ENCODE measurements at regions not wholly inside any gene's neighbourhood (a gene's known extent, or its start where the extent isn't known, plus 50 kb on each side); places are given as distances from the start of the nearest gene placed in this dataset.

DNA sequence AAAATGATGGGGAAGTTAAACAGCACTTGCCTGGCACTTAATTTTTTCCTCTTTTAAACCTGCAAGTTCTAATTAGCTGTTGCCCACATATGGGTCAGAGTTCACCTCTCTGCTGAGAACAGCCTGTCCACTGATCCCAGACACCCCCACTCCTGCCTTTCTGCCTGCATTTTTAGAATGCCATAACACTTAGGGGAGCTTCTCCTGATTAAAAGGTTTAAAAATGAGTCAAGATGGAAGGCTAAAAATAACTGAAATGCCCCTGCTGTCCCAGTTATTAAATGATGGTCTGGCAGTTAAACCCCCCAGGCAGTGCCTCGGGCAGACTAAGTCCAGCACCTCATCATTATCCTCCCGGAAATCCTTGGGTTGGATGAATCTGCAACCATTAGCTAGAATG, 913.6 kb upstream of the ARPP21 start:
- TF ChIP-seq POLR2A (IDR thresholded peaks at IDR 0.05; ENCODE audit: low read length) (no peak), GATA1 (IDR thresholded peaks at IDR 0.05; ENCODE audit: low read depth, low read length) (no peak)
